Ovary (tissue), 7 donors: ENCODE measurements at regions not wholly inside any gene's neighbourhood (a gene's known extent, or its start where the extent isn't known, plus 50 kb on each side); places are given as distances from the start of the nearest gene placed in this dataset.

Experiments
- DNase-seq, 5 donors: peaks; one replicate each; pipeline ENCODE4 v3.0.0-alpha.2; 2019 to 2020
- H3K27ac ChIP-seq, 2 donors: fragments of 200-600 bp; one replicate each; pipeline versions ENCODE4 v1.5.1 to v1.8.0; 2019 to 2022
- H3K27me3 ChIP-seq: fragments of 200-600 bp; one replicate; pipeline ENCODE4 v1.8.0; 2022
- H3K36me3 ChIP-seq: fragments of 200-600 bp; sonication (generic); one replicate; pipeline ENCODE4 v1.5.1; 2019
- H3K4me1 ChIP-seq: one replicate; pipeline ENCODE4 v1.8.1; 2013; ENCODE audit warnings: mild to moderate bottlenecking, moderate library complexity; ENCODE audit not compliant: insufficient read depth
- H3K4me3 ChIP-seq: fragments of 200-600 bp; sonication (generic); one replicate; pipeline ENCODE4 v1.5.1; 2017
- H3K9me3 ChIP-seq, 2 donors: fragments of 200-600 bp in 1 of 2; sonication (generic) in 1 of 2; one replicate each; pipeline versions ENCODE4 v1.5.1 to v1.8.1; 2013 to 2019; ENCODE audit warnings: mild to moderate bottlenecking in 1 of 2, moderate library complexity in 1 of 2
- EP300 ChIP-seq: sonication (generic); formaldehyde crosslinking; IDR thresholded peaks from one replicate; pipeline ENCODE4 v1.6.1; 2017; ENCODE audit warnings: antibody characterized with exemption
- POLR2A ChIP-seq: fragments of 450-650 bp; IDR thresholded peaks from one replicate; pipeline ENCODE4 v1.6.1; 2017; ENCODE audit warnings: antibody characterized with exemption, mild to moderate bottlenecking, moderate library complexity
- WGBS, 3 donors: extraction: QIAGEN DNeasy Blood & Tissue Kit in 1 of 3; methylation state at CpG; one replicate each; pipeline versions ENCODE4 v1.1.5 to v1.1.7; 2013 to 2017; 5-methylcytosine and 5-hydroxymethylcytosine counted together
- intact Hi-C, 4 donors: fragments of 100-400 bp; cut with DNase I; formaldehyde crosslinking; loops; one replicate each; pipeline versions ENCODE4 v1.11.0 to v1.15.1; 2022 to 2023
- TF ChIP-seq, protein P1 (sequence below), 3 donors: fragments of 450-650 bp in 2 of 3; fragments of 200-600 bp in 1 of 3; IDR thresholded peaks; one replicate each; pipeline versions ENCODE4 v1.5.1 to v1.8.0; 2016 to 2022; ENCODE audit warnings: antibody characterized with exemption in 3 of 3, mild to moderate bottlenecking in 1 of 3
- donor health status: DM: no; HTN: no; CAD: no; lungs with moderate emphysema.
- donor health status: DM: no; HTN: no; CAD: no.
- donor health status: Bipolar disorder and iron deficiency.
- donor health status: DM: no; HTN: no; CAD: no.
- donor health status: DM: yes; HTN: yes; CAD: no.

- H3K27ac ChIP-seq, result no peak overlapping the region
- no peak for DNase-seq
- H3K4me3 ChIP-seq, result no peak overlapping the region
- TF ChIP-seq, protein P1, sequence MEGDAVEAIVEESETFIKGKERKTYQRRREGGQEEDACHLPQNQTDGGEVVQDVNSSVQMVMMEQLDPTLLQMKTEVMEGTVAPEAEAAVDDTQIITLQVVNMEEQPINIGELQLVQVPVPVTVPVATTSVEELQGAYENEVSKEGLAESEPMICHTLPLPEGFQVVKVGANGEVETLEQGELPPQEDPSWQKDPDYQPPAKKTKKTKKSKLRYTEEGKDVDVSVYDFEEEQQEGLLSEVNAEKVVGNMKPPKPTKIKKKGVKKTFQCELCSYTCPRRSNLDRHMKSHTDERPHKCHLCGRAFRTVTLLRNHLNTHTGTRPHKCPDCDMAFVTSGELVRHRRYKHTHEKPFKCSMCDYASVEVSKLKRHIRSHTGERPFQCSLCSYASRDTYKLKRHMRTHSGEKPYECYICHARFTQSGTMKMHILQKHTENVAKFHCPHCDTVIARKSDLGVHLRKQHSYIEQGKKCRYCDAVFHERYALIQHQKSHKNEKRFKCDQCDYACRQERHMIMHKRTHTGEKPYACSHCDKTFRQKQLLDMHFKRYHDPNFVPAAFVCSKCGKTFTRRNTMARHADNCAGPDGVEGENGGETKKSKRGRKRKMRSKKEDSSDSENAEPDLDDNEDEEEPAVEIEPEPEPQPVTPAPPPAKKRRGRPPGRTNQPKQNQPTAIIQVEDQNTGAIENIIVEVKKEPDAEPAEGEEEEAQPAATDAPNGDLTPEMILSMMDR (IDR thresholded peaks at IDR 0.05), result no peak
- no peak for TF ChIP-seq POLR2A
- TF ChIP-seq EP300, result no peak
- 88 to 98% (median 95%) methylated on average over 1 of the region's 1 CpG for WGBS, 3 donors
- no peaks in the 10 kb centered on the region for H3K9me3 ChIP-seq
- H3K4me1 ChIP-seq, result no peaks in the 10 kb centered on the region
- H3K36me3 ChIP-seq, result no peaks in the 10 kb centered on the region
- H3K27me3 ChIP-seq, result no peaks in the 10 kb centered on the region
- intact Hi-C loops, result no loop called here
These were observed 493.8 kb downstream of the IGSF11 start for GRCh38 chr3:118540826-118541225.

DNA sequence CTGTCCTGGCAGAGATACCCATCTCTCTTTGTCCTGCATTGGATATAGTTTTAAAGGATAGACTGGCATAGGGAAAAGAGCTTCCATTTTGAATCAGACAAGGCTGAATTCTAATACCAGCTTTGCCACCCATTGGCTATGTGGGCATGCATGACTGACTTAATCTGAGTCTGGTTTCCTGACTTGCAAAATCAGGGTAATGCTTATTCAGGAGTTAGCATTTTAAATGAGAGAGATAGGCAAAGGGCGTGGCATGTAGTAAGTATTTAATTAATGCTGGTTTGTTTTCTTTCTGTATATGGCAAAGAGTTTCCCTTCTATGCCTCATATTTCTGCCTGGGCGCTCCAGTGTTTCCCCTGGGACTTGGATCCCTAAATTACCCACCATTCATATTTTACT lies 492.9 kb downstream of the IGSF11 start:
- H3K36me3 ChIP-seq, result no peaks in the 10 kb centered on the region
- intact Hi-C loops, result no loop called here
- WGBS, 3 donors, result 84 to 89% (median 84%) methylated on average over 2 of the region's 2 CpGs
- no peak for TF ChIP-seq EP300
- TF ChIP-seq, protein P1 (IDR thresholded peaks at IDR 0.05), result no peak
- H3K4me1 ChIP-seq, result no peaks in the 10 kb centered on the region
- no peak overlapping the region for H3K4me3 ChIP-seq
- no peak overlapping the region for H3K27ac ChIP-seq
- DNase-seq, result no peak
- H3K27me3 ChIP-seq, result no peaks in the 10 kb centered on the region
- no peaks in the 10 kb centered on the region for H3K9me3 ChIP-seq

DNA sequence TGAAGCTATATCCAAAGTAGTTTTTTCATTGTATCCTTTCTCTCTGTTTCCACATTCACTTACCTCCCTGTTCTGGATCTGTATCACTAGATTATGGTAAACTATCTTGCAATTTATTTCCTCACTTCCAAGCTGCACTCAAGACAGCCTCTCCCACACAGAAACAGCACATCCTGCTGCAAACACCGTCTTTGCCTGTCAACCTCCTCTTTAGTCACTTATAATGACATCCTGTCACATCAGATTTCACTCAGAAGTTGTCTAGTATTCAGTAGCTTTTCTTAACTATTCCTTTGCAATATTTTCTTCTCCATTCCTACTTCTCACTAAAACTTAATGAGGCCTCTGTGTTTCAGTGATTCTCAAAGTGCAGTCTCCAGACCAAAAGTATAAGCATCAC lies 490.8 kb downstream of the IGSF11 start:
- intact Hi-C loops, result no loop called here
- TF ChIP-seq EP300 (no peak), POLR2A (no peak)
- TF ChIP-seq, protein P1 (IDR thresholded peaks at IDR 0.05), result no peak
- H3K9me3 ChIP-seq, result no peaks in the 10 kb centered on the region
- 49 to 56% (median 52%) methylated on average over 1 of the region's 1 CpG for WGBS, 3 donors
- no peak overlapping the region for H3K27ac ChIP-seq
- no peaks in the 10 kb centered on the region for H3K4me1 ChIP-seq
- H3K27me3 ChIP-seq, result no peaks in the 10 kb centered on the region
- no peak overlapping the region for H3K4me3 ChIP-seq
- H3K36me3 ChIP-seq, result no peaks in the 10 kb centered on the region
- no peak for DNase-seq

DNA sequence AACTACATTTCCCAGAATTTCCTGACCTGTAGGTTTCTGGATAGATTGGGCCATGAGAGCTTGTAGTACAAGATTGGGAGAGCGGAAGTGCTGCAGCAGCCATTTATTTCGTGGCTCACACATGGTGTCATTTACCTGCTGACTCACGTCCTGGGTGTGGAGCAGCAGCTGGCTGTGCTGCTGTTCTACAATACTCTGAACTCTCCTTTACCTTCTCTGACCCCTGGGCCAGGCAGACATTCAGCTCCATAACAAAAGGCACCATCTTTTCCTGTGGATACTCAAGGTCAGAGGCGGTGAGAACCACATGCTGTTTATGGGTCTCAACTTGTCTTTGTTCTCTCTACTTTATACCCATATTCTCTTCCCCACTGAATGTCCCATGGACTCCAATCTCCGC lies 490.2 kb downstream of the IGSF11 start:
- intact Hi-C loops, result no loop called here
- H3K4me1 ChIP-seq, result no peaks in the 10 kb centered on the region
- 85 to 97% (median 87%) methylated on average over 5 of the region's 5 CpGs for WGBS, 3 donors
- no peak overlapping the region for H3K4me3 ChIP-seq
- H3K36me3 ChIP-seq, result no peaks in the 10 kb centered on the region
- TF ChIP-seq EP300 (no peak), POLR2A (no peak)
- TF ChIP-seq, protein P1 (IDR thresholded peaks at IDR 0.05), result no peak
- no peak overlapping the region for H3K27ac ChIP-seq
- no peaks in the 10 kb centered on the region for H3K9me3 ChIP-seq
- DNase-seq, result no peak
- no peaks in the 10 kb centered on the region for H3K27me3 ChIP-seq

GRCh38 chr3:118548434-118548833 lies 486.2 kb downstream of the IGSF11 start:
- no peak for DNase-seq
- Histone ChIP-seq H3K36me3 (no peaks in the 10 kb centered on the region), H3K27me3 (no peaks in the 10 kb centered on the region), H3K4me1 (no peaks in the 10 kb centered on the region), H3K9me3 (no peaks in the 10 kb centered on the region), H3K27ac (no peak overlapping the region), H3K4me3 (no peak overlapping the region)
- intact Hi-C loops, result no loop called here
- 89 to 91% (median 91%) methylated on average over 4 of the region's 4 CpGs for WGBS, 3 donors
- TF ChIP-seq EP300 (no peak), POLR2A (no peak)
- TF ChIP-seq, protein P1 (IDR thresholded peaks at IDR 0.05), result no peak
